Activated CD8-positive, alpha-beta T cell treated with anti-CD3 and anti-CD28 coated beads, Interleukin-2, amount 10 ng/mL, durations not matched to agents 7 days and 5 days (primary cell): ENCODE measurements at regions not wholly inside any gene's neighbourhood (a gene's known extent, or its start where the extent isn't known, plus 50 kb on each side); places are given as distances from the start of the nearest gene placed in this dataset.

Experiments used
- ATAC-seq: fragments of 150-1000 bp; cut with Tn5 transposase; one replicate; pipeline ENCODE4 v1.10.0; 2021; ENCODE audit warnings: moderate library complexity
- CTCF ChIA-PET: fragments of 350-600 bp; sonication (Branson Sonifier 250); formaldehyde crosslinking; loops from one replicate; lab custom pipeline; 2021; ENCODE audit warnings: antibody characterized with exemption; lab: Charles Lee
- POLR2A ChIA-PET: fragments of 350-600 bp; sonication (Branson Sonifier 250); formaldehyde crosslinking; loops from one replicate; lab custom pipeline; 2021; ENCODE audit warnings: antibody characterized with exemption; lab: Charles Lee
- DNase-seq: peaks from one replicate; pipeline ENCODE4 v3.0.0-alpha.2; 2020
- H3K27ac Mint-ChIP-seq: one replicate; pipeline ENCODE4 v1.8.0; 2021; ENCODE audit warnings: mild to moderate bottlenecking, mixed read lengths
- H3K27me3 Mint-ChIP-seq: one replicate; pipeline ENCODE4 v1.8.0; 2021; ENCODE audit warnings: low read depth, mixed read lengths
- H3K36me3 Mint-ChIP-seq: one replicate; pipeline ENCODE4 v1.8.0; 2021; ENCODE audit warnings: low read depth, mixed read lengths
- H3K4me1 Mint-ChIP-seq: one replicate; pipeline ENCODE4 v1.8.0; 2021; ENCODE audit warnings: low read depth, mixed read lengths
- H3K4me3 Mint-ChIP-seq: one replicate; pipeline ENCODE4 v1.8.0; 2021; ENCODE audit warnings: mild to moderate bottlenecking, mixed read lengths
- H3K9me3 Mint-ChIP-seq: one replicate; pipeline ENCODE4 v1.8.0; 2022; ENCODE audit warnings: mixed read lengths; ENCODE audit not compliant: insufficient read depth

DNA sequence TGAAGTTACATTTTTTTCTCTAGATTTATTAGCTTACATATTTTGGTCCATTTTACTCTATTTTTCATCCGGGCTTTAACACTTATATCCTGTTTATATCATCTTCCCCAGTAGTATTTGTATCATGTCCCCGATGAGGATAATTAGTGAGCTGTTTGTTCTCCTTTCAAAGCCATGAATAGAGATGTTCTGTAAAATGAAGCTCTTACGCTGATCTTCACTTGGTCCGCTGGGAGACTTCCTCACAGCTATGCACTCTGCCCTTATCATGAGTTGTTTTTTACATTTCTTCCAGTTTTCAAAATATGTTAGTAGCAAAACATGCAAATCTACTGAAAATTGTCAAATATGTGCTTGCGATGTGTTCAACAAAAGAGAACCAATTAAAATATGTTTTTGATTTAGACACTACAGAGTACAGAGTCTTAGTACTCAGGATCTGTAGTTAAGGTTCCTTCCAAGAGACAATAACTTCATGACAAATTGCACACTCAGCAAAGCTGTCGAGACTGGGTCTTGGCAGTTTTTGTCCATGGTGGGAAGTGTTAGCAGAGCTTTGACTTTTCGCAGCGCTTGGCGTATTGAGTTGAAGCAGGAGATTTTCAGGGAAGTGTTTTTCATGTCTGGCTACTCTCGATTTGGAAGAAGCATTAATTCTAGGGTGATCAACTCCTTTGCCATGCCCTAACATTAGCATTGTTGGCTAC, 292.0 kb upstream of the ADAMTS5 start:
- Mint-ChIP-seq H3K27ac (no peak overlapping the region), H3K4me3 (no peak overlapping the region), H3K9me3 (peaks cover 3% of the 10 kb centered on the region), H3K27me3 (no peaks in the 10 kb centered on the region), H3K4me1 (no peaks in the 10 kb centered on the region), H3K36me3 (no peaks in the 10 kb centered on the region)
- ChIA-PET POLR2A (no interaction called here), CTCF (no interaction called here)
- no peak for DNase-seq
- no peak for ATAC-seq

DNA sequence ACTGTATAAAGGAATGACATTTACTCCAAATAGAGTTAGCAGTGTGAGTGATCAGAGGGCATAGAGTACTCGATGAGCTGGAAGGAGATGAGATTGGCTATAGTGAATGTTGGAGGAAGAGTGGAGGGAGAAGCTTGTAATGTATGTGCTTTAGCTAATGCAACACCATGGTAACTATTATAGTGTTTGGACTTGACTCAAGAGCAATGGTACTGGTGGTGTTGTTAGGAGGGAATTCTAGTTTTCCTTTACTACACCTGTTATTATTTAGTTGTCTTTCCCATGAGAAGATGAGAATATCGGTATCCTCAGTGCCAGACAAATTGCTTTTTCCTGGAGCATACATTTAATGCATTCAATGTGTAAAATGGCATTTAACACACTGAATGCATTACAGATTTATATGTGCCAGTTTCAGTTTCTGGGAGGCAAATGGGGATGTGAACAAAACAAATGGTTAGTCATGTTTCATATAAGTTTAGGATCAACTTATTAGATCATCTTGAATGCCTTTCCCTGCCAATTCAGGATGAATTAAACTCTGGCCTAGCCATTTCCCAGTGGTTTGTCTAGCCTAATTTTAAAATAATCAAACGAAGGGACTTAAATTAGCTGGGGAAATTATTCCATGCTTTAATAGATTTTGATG, 291.1 kb upstream of the ADAMTS5 start:
- H3K36me3 Mint-ChIP-seq, result no peaks in the 10 kb centered on the region
- no peak overlapping the region for H3K4me3 Mint-ChIP-seq
- no peak overlapping the region for H3K27ac Mint-ChIP-seq
- H3K4me1 Mint-ChIP-seq, result no peaks in the 10 kb centered on the region
- CTCF ChIA-PET, result no interaction called here
- DNase-seq (no peak), ATAC-seq (no peak)
- POLR2A ChIA-PET, result no interaction called here
- peaks cover 3% of the 10 kb centered on the region for H3K9me3 Mint-ChIP-seq
- no peaks in the 10 kb centered on the region for H3K27me3 Mint-ChIP-seq

DNA sequence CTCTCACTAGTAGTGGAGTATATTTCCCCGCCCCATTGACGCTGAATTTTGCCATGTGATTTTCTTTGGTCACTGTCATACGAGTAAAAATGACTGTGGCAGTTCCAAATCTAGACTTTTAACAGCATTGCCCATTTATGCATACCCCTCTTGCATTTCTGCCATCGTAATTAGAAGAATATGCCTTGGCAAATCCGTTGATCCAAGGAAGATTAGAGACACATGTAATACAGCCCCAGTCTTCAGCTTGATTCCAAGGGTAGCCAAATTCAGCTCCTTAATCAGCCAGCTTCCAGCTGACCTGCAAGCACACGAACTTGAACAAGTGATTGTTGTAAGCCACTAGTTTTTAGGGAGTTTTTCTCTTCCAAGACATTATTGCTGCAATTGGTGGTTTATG, 290.3 kb upstream of the ADAMTS5 start:
- H3K9me3 Mint-ChIP-seq, result peaks cover 3% of the 10 kb centered on the region
- H3K27me3 Mint-ChIP-seq, result no peaks in the 10 kb centered on the region
- no peak overlapping the region for H3K27ac Mint-ChIP-seq
- DNase-seq (no peak), ATAC-seq (no peak)
- CTCF ChIA-PET, result no interaction called here
- POLR2A ChIA-PET, result no interaction called here
- H3K4me3 Mint-ChIP-seq, result no peak overlapping the region
- no peaks in the 10 kb centered on the region for H3K36me3 Mint-ChIP-seq
- no peaks in the 10 kb centered on the region for H3K4me1 Mint-ChIP-seq

DNA sequence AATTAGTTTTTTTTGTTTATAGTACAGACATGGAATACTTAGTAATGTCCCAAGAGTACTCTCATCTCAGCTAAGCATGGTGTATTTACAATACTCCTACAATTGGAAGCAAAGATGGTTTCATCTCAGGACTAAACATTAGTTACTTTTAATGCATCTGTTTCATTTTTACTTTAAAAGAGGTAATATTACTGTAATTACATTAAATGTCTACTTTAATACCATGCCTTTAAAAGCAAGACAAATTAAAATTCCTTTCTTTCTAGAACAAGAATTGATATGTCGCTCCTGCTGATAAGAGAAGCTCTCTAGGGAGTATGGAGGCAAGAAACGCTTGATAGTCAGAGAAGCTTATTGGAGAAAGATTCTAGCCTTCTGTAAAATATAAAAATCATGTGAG, 284.9 kb upstream of the ADAMTS5 start:
- DNase-seq, result no peak
- ChIA-PET CTCF (no interaction called here), POLR2A (no interaction called here)
- H3K9me3 Mint-ChIP-seq, result peaks cover 13% of the 10 kb centered on the region
- no peaks in the 10 kb centered on the region for H3K36me3 Mint-ChIP-seq
- no peak for ATAC-seq
- H3K4me3 Mint-ChIP-seq, result no peak overlapping the region
- no peaks in the 10 kb centered on the region for H3K4me1 Mint-ChIP-seq
- H3K27ac Mint-ChIP-seq, result no peak overlapping the region
- H3K27me3 Mint-ChIP-seq, result no peaks in the 10 kb centered on the region

DNA sequence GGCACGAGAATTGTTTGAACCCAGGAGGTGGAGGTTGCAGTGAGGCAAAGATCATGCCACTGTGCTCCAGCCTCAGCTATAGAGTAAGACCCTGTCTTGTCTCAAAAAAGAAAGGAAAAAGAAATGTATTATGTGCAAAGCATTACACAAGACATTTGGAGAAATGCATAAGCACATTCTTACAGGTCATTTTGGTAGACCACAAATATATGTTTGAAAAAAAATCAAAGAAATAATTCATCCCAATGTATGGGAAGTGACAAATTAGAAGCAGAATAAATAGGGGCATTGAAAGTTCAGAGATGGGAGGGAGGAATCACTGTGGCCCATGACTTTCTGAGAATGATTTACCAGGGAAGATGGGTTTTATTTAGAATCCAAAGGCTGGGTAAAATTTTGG, 283.5 kb upstream of the ADAMTS5 start:
- Mint-ChIP-seq H3K9me3 (peaks cover 13% of the 10 kb centered on the region), H3K4me1 (no peaks in the 10 kb centered on the region), H3K27ac (no peak overlapping the region), H3K36me3 (no peaks in the 10 kb centered on the region), H3K4me3 (no peak overlapping the region), H3K27me3 (no peaks in the 10 kb centered on the region)
- ChIA-PET POLR2A (no interaction called here), CTCF (no interaction called here)
- DNase-seq (no peak), ATAC-seq (no peak)

DNA sequence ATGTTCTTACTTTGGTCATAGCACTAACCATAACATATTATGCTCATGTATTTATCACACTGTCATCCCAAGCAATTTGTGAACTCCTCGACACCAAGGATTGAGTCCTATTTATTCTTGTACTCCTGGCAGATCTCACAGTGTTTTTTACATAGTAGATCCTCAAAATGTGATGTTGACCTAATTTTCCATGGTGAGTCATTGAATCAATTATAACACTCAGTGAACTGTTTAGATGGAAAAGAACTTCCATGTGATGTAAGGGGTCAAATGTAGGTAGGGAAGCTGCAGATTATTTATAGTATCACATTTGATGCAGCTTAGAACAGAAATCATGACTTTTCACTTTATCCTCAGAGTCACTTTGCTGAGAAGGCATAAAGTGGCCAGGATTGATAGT, 281.9 kb upstream of the ADAMTS5 start:
- ChIA-PET CTCF (no interaction called here), POLR2A (no interaction called here)
- DNase-seq (no peak), ATAC-seq (no peak)
- no peak overlapping the region for H3K27ac Mint-ChIP-seq
- H3K9me3 Mint-ChIP-seq, result peaks cover 10% of the 10 kb centered on the region
- no peaks in the 10 kb centered on the region for H3K4me1 Mint-ChIP-seq
- no peaks in the 10 kb centered on the region for H3K36me3 Mint-ChIP-seq
- no peaks in the 10 kb centered on the region for H3K27me3 Mint-ChIP-seq
- no peak overlapping the region for H3K4me3 Mint-ChIP-seq

DNA sequence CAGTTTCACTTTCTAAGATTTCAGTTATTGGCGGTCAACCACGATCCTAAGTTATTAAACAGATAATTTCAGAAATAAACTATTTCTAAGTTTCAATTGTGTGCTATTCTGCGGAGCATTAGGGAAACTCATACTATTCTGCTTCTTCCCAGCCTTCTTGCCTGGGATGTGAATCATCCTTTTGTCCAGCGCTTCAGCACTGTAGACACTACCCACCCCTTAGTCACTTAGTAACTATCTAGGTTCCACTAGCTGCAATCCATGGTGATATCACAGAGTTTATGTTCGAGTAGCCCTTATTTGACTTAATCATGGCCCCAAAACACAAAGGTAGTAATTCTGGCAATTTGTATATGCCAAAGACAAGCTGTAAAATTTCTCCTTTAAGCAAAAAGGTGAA, 279.9 kb upstream of the ADAMTS5 start:
- H3K27ac Mint-ChIP-seq, result no peak overlapping the region
- ATAC-seq (no peak), DNase-seq (no peak)
- no peaks in the 10 kb centered on the region for H3K4me1 Mint-ChIP-seq
- ChIA-PET POLR2A (no interaction called here), CTCF (no interaction called here)
- no peaks in the 10 kb centered on the region for H3K36me3 Mint-ChIP-seq
- no peak overlapping the region for H3K4me3 Mint-ChIP-seq
- H3K27me3 Mint-ChIP-seq, result no peaks in the 10 kb centered on the region
- H3K9me3 Mint-ChIP-seq, result peaks cover 10% of the 10 kb centered on the region

GRCh38 chr21:27244776-27245175, 277.9 kb upstream of the ADAMTS5 start:
- H3K27me3 Mint-ChIP-seq, result no peaks in the 10 kb centered on the region
- POLR2A ChIA-PET, result no interaction called here

GRCh38 chr21:27244352-27244751, 277.5 kb upstream of the ADAMTS5 start:
- Mint-ChIP-seq H3K36me3 (no peaks in the 10 kb centered on the region), H3K9me3 (peaks cover 6% of the 10 kb centered on the region), H3K27ac (no peak overlapping the region), H3K4me3 (no peak overlapping the region), H3K27me3 (no peaks in the 10 kb centered on the region), H3K4me1 (no peaks in the 10 kb centered on the region)
- ATAC-seq, result no peak
- no peak for DNase-seq
- ChIA-PET POLR2A (no interaction called here), CTCF (no interaction called here)

More at GRCh38 chr21:27244776-27245175, 277.9 kb upstream of the ADAMTS5 start:
- ATAC-seq, result no peak
- Mint-ChIP-seq H3K4me1 (no peaks in the 10 kb centered on the region), H3K27ac (no peak overlapping the region), H3K9me3 (peaks cover 6% of the 10 kb centered on the region), H3K4me3 (no peak overlapping the region), H3K36me3 (no peaks in the 10 kb centered on the region)
- no peak for DNase-seq
- CTCF ChIA-PET, result no interaction called here

DNA sequence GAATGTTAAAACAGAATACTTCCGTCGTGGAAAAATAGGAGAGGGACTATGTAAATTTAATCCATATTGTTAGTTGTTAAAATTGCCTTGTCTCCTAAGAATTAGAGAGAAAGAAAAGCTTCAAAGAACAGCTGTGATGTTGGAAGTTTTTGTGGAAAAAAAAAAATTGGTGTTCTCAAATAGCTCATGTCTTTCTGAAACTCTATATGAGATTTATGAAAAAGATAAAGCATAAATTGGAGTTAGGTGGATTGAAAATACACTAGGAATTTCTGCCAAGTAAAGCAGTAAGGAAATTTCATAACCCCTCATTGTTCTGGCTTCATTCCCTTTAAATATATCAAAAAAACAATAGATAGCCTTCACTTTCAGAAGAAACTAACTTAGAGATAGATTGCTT, 274.0 kb upstream of the ADAMTS5 start:
- H3K27me3 Mint-ChIP-seq, result no peaks in the 10 kb centered on the region
- ChIA-PET POLR2A (no interaction called here), CTCF (no interaction called here)
- H3K4me3 Mint-ChIP-seq, result no peak overlapping the region
- H3K27ac Mint-ChIP-seq, result no peak overlapping the region
- H3K4me1 Mint-ChIP-seq, result no peaks in the 10 kb centered on the region
- ATAC-seq (no peak), DNase-seq (no peak)
- no peaks in the 10 kb centered on the region for H3K36me3 Mint-ChIP-seq
- no peaks in the 10 kb centered on the region for H3K9me3 Mint-ChIP-seq

GRCh38 chr21:27233514-27234115, 266.7 kb upstream of the ADAMTS5 start:
- ATAC-seq, result no peak
- POLR2A ChIA-PET, result no interaction called here
- peaks cover 4% of the 10 kb centered on the region for H3K9me3 Mint-ChIP-seq
- no peak overlapping the region for H3K4me3 Mint-ChIP-seq
- H3K36me3 Mint-ChIP-seq, result no peaks in the 10 kb centered on the region
- H3K4me1 Mint-ChIP-seq, result no peaks in the 10 kb centered on the region
- CTCF ChIA-PET, result no interaction called here
- no peaks in the 10 kb centered on the region for H3K27me3 Mint-ChIP-seq
- no peak overlapping the region for H3K27ac Mint-ChIP-seq
- DNase-seq, result no peak

DNA sequence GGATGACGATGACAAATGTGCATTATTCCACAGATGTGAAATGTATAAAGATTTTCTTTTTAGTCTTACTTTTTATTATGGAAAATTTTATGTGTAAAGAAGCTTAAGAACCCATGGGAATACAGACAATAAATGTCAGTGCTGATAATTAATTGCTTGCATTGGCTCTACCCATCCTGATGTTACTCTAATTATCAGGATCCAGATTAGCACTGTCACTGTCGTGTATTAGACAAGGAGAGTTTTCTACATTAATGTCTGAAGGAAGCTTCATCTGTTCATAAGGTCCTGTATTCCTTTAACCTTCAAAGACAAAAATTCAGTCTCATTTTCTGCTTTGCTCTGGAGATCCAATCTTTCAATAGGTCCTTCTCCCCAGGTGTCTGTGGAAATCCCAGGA, 259.1 kb upstream of the ADAMTS5 start:
- ChIA-PET CTCF (no interaction called here), POLR2A (no interaction called here)
- H3K4me3 Mint-ChIP-seq, result no peak overlapping the region
- H3K27me3 Mint-ChIP-seq, result no peaks in the 10 kb centered on the region
- DNase-seq (no peak), ATAC-seq (no peak)
- H3K9me3 Mint-ChIP-seq, result no peaks in the 10 kb centered on the region
- H3K4me1 Mint-ChIP-seq, result no peaks in the 10 kb centered on the region
- H3K36me3 Mint-ChIP-seq, result no peaks in the 10 kb centered on the region
- no peak overlapping the region for H3K27ac Mint-ChIP-seq
